NCI-H510A (cell line): ENCODE measurements at regions not wholly inside any gene's neighbourhood (a gene's known extent, or its start where the extent isn't known, plus 50 kb on each side); places are given as distances from the start of the nearest gene placed in this dataset.

ENCODE experiments used
- DNase-seq: peaks from one replicate; lab custom pipeline; 2025; lab: John Stamatoyannopoulos, UW

DNA sequence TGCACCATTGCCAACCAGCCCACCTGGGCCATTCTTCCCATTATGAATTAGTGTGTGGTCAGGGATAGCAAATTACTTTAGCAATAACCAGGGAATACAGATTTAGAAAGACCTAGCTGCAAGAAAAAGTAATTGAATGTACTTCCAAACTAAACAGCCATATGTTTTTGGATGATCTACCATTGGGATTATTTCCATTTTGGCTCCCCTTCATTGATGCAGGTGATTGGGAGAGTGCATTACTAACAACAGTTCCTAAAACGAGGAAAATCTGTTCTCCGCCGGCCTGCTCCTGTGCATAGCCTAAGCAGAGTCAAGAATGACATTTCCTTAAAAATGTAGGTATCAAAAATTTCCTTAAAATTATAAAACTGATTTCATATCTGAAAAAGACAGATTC is 58.5 kb downstream of the MAIP1 start:
- DNase-seq = no peak

DNA sequence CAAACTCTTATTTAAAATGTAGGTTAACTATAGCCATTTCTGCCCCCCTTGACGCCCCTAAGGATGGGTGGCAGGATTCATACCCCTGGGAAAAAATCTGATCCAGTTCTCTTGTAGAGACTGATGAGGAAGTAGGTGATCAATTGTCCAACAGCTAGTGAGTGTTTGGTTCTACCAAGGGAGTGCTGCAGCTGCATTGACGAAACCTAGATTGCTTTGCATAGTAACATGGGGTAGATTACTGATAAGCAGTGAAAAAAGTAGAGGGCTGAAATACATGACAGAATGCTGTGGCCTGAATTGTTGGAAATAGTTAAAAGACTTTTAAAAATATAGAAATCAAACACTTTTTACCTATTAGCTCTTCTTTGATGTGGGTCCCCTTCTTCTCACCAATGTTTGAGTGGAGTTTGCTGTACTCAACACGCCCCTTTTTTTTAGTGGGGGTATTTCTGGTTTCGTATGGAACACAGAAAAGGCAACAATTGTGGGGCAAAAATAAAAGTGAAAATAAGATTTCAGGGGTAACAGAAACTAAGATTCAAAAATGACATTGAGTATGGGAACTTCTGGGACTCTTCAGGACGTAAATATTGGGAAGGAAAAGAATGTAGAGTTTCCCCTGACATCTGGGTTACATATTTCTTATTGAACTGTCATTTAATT is 66.2 kb downstream of the MAIP1 start:
- DNase-seq = no peak

DNA sequence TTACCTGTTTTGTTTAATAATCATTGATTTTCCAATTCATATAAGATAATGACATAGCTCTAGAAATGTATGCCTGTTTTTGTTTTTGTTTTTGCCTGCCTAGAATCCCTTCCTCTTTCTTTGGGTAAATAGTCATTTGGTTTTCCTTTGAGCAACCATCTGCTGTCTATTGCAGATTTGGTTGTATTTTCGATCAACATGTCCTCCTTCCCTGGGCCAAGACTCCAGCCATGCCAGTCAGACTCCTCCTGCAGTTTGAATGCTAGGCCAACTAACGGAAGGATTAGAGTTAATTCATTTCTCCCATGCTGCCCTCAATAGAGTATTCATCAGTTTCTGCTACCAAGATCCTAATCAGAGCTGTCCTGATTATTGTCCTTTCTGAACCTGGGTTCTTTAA is 67.1 kb downstream of the MAIP1 start:
- DNase-seq = no peak

DNA sequence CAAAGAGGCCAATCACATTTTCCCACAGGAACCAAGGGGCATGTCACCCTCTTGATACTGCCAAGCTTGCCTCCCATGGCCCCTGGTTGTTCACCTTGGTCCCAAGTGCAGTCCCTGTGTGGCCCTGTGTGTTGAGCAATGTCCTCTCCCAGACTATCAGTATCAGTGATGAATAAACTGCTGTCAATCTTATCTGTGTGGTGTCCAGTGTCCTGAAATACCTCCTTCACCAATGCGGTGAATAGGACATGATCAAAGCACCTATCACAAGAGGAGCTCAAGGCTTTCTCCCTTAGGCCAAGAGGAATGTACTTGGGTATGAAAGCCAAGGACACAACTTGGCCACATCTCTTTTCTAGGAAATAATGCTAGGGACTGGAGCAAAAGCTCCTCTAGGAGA is 68.2 kb downstream of the MAIP1 start:
- DNase-seq = no peak

DNA sequence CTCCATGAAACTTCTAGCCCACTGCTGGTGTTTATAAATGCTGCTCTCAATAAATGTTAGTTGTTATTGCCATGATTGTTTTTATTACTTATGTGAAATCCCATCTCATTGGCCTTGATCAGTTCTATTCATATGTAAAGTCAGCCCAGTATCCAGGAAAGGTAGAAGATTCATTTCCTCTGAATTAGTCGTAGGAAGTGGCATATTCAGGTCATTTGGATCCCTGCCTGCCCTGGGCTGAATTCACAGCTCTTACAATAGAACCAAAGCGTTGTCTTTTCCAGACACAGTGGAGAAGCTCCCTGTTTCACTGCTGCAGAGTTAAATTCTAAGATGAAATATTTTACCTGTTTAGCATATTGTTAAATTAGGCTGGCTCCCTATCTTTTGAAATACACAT is 70.3 kb downstream of the MAIP1 start:
- no peak for DNase-seq

DNA sequence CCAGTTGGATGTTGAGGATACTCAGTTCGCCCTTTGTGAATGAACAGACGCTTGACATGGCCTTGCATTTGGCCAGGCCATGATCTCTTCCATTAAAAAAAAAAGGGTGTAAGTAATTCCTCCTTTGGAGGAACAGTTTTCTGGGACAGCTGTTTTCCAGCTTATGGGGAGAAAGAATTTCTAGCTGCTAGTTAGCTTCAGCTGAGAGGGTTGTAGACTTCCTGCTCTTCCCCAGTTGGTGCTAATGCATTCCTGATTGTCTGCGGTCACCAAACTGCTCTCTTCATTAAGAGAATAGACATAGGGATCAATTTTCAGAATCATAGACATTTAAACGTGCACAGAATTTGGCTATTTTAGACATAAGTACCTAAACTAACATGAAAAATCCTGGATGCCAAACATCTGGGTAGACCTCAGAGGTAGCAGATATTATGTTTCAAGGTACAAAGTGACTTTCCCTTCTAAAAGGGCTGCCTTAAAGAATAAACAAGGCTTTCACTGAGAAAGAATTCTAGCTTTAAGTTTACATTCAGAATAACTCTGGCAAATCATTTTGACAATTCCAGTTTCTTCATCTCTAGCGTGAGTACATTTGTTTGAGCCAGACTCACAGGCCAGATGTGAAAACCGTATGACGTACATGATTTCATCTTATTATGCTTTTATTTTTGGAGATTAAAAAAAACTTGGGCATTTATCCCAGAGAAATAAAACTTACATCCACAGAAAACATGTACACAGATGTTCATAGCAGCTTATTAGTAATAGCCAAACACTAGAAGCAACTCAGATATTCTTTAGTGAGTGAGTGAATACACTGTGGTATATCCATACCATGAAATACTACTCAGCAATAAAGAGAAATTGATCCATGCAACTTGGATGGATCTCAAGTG is 71.2 kb downstream of the MAIP1 start:
- no peak for DNase-seq

DNA sequence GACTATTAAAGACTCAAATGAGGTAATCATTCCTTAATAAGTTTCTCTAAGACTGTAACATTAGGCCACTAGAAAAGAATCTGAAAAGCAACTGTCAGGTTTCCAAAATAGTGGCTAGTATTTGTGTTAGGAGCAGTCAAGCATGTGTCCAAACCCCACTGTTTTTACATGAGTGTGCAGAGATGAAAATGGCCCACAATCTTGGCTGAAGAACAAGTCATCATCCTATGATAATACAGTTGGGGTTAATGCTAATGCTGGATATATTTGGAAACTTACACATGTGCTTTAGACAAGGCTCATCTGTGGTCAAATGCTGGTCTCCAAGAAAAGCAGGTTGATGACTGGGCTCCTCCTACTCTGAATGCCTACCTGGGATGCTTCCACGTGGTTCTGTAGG is 73.6 kb downstream of the MAIP1 start:
- DNase-seq = no peak

DNA sequence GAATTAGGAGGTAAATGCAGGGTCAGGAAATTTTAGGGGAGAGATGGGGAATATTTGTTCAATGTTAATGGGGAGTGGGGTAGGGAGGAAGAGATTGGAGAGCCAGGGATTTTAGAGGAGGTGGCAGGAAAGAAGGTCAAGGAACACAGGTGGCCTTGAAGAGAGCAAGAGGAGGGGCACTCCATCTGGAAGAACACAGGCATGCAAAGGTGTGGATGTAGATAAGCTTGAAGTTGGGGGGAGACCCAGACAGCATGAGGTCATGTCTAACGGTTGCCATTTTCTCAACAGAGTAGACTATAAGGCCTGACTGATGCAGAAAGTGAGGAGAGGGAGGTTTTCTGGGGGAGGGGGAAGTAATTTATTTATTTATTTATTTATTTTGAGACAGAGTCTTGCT is 77.5 kb downstream of the MAIP1 start:
- no peak for DNase-seq

DNA sequence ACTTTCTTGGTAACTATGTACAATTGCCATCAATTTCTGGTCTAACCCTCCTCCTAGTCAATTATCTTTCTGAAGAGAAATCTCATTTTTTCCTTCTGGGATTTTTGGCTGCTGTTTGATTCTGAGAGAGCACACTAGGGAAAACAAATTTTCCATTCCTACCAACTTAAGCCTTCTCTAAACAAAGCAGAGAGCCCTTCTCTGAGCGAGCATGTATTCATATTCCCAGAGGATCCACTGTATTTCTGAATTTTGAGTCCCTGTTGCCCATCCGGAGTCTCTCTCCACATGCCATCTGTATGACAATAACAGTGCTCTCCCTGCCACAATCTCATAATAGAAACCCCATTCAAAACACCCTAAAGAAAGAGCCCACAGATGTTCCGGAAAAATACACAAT is 78.5 kb downstream of the MAIP1 start:
- DNase-seq = no peak

DNA sequence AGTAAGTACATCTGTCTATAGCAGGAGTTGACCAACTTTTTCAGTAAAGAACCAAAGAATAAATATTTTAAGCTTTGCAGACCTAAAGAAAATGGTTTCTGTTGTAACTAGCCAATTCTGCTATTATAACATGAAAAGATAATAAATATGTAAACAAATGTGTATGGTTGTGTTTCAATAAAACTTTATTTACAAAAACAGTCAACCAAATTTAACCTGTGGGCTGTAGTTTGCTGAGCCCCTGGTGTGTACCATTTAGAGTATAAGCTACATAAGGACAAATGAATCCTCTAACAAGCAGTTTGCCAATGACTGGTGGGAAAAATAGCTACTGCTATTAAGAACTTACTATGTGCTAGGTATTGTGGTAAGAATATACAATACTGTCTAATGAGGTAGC is 79.4 kb downstream of the MAIP1 start:
- DNase-seq = no peak

DNA sequence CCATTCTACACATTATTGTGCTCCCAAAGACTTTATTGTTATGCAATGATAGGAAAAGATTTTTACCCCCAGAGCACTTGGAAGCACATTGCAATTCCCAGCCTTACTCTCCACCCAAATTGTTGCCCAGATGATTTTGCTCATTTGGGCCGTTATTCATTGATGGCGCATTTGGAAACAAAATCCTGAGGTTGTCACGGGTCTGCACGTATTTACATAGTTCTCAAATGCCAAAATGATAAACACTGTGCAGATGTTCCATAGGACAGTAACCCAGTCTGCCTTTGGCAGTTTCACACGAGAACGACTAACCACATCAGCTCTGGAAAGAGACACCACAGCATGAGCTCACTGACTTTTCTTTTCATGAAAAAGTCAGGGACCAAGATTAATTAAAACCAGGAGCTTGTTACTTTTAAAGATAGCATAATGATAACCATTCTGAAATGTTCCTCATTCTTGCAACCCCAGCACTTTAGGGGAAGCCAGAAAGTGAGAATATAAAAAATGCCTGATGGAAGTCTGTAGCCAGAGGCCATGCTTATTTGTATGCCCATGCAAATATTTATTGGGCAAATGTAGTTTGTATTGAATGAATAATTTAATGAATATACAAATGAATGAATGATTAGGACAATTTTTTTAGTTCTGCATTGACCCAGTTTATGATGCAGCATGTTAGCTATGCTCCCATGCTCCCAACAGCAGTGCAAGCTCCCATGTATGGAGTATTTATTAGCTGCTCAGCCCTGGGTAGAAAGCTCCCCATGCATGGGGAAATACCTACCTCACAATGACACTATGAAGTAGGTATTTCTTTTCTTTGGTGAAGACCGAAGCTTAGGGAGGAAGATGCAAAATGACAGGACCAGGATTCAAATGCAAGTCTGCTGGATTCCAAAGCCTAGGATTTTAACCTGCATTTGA is 84.6 kb downstream of the MAIP1 start:
- DNase-seq = no peak

DNA sequence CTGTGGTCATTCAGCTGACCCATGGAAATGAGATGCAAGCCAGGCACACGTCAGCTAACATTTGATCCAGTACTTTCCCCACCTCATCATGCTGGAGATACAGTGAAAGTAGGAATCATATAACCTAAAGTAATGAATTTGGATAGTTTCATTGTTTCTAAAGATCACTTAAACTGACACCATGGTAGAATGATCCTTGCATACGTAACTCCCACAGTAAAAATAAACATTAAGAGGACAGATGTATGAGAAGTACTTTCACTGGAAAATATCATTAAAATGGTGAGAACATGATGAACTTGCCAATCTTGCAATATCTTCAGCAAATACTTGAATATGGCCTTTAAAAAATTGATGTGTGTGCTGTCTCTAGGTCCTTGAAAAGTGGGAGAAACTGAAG is 85.4 kb downstream of the MAIP1 start:
- DNase-seq = no peak

DNA sequence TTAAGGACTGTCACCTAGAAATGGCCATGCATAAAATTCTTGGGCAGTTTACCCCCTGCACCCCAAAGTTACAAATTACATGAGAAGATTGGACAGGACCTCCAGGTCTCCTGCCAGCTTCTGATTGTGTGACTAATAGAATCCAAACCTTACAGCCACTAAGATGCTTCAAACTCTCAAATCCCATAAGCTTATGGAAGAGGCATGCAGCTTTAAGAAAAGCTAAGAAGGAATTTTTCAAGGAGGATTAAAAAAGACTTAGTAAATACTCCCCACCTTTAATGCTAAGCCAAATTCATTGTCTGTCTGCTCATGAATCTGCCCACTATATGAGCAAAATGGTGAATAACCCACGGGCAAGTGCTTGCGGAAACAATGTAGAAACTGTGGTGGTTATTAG is 86.3 kb downstream of the MAIP1 start:
- no peak for DNase-seq

DNA sequence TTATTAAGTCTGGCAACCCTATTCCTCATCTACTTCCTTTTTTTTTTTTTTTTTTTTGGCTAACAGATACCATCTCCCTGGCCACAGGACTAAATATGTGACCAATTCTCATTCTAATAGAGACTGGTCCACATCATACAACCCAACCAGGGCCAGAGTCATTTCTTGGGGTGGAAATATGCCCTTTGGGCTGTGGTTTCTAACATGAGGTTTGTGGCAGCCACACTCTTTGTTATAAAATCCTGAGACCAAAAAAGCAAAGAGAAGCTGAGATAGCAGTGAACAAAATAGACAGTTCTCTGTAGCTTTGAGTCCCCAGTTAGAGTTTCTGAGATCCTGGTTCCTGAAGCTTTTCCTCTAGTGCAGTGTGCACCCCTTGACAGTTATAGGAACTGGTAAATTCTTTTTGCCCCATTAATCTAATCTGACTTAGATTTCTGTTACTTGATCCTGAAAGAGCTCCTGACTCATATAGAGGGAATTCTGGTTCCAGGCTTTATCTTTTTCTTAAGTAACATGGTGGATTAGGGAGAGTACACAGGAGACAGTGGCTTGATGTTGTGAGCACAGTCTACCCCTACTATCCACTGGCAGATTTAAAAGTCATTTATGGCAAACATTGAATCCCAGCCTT is 86.8 kb downstream of the MAIP1 start:
- DNase-seq = no peak

DNA sequence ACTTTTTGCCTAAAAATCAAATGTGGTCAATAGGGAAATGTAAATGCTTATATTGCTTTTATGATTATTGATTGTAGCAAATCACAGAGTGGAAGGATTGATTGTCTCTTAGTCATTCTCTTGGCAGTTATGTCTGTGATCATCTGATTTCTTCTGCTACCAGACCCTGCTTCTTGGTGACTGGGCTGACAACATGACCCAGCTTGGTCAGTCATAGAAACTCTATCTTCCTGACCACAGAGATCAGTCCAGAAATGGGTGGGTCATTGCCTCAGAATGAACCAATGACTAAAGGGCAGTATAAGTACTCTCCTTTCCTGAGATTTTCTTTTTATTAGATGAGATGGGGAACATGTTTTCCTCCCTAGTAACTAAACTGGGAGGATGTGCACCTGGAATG is 87.6 kb downstream of the MAIP1 start:
- no peak for DNase-seq

DNA sequence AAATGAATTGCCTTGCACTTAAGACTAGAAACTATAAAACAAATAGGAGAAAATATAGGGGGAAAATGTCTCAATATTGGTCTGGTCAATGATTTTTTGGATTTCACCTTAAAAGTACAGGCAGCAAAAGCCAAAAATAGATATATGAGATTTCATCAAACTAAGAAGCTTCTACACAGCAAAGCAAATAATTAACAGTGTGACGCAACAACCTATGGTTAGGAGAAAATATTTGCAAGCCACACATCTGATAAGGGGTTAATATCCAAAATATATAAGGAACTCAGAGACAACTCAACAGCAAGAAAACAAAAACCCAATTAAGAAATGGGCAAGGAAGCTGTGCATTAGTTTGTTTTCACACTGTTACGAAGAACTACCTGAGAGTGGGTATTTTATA is 89.1 kb downstream of the MAIP1 start:
- no peak for DNase-seq

DNA sequence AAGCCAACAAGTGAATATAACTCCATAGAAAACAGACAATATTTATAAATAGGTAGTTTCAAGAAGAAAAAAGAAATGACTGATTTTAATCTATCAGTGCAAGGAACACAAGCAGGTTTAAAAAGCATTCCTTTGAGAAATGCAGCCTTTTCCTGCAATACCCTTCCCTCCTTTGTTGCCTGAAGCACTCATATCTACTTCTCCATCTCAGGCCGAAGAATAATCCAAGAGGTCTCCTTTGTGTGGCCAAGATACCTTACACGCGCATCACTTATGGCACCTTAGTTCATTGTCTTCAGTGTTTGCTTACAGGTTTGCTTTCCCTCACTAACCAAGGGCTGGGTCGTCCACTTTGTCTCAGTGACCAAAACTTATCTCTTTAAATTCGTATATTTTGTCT is 93.0 kb downstream of the MAIP1 start:
- no peak for DNase-seq

DNA sequence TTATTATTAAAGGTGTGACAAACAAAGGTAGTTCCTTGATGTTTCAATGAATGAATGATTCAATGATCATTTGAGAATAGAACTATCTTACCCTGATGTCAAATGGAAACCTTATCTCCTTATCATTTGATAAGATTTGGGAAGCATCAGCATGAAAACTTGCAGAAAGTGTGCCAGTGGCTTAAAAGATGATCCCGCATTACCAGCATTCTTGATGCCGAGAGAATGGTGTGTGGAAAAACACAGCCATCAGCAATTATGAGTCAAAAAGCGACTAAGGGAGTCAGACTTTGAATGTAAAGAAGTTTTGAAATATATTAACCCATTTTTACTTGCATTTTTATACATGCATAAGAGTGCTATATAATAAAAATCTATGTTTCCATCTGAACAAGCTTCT is 93.7 kb downstream of the MAIP1 start:
- DNase-seq = no peak

DNA sequence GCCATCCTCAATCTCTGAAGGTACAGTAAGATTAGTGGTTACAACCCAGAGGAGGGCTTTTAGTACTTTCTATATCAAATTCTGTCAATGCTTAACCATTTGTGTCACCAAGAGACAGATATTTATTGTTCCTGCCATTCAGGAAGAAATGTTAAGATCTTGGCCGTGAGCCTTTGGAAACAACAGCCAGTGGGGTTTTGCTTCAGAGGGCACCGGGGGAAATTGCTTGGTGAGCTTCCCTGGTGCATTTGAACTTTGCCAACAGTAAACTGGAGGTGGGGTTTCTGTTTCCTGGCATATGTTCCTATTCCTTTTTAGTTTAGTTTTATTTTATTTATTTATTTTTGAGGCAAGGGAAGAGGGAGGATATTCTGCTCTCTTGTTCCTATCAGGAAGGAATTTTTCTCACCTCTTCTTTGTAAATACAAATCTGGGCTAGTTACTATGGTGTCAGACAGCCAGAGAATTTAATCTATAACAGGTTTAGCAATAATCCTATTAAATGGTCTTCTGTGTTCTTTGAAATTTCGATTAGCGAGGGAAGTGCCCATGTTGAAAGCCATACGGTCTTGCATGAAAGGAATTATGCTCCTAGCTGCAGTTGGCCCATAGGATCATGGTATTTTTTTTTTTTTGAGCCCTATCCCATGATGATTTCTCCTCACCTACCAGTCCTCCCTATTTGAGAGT is 95.7 kb downstream of the MAIP1 start:
- no peak for DNase-seq

DNA sequence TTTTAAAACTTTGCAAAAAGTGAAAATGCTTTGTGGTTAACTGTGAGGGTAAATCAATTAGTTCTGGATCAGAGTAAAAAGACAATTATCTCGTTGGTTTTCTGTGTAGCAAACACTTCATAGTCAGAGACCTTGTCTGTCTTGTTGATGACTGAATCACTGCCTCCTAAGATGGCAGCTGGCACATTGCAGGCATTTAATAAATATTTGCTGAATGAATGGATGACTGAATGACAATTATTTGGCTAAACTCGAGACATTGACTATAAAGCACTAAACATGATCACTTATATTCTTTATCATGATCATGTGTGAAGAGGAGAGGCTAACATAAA is 96.2 kb downstream of the MAIP1 start:
- no peak for DNase-seq

DNA sequence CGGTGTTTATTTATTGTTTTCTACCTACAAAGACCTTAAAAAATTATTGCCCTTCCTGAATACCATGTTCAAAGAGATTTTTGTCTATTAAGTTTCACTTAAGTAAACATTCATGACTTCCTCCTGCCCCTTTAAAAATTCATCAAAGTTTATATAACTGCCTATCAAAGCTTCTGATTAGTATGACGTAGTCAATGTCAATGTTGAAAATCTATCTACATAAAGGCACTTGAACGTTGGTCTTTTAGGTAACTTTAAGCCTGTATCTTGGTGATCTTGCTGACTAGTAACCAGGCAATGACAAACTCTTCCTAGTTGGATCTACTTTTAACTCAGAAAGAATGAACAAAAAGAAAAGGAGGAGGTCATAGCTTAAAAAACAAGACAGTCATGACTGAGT is 97.2 kb downstream of the MAIP1 start:
- DNase-seq = no peak
